Glomerular visceral epithelial cell (primary cell): ENCODE measurements at regions not wholly inside any gene's neighbourhood (a gene's known extent, or its start where the extent isn't known, plus 50 kb on each side); places are given as distances from the start of the nearest gene placed in this dataset.

ENCODE experiments used
- DNase-seq: peaks from one replicate; pipeline ENCODE4 v3.0.0-alpha.2; 2016; ENCODE audit errors: extremely low spot score

DNA sequence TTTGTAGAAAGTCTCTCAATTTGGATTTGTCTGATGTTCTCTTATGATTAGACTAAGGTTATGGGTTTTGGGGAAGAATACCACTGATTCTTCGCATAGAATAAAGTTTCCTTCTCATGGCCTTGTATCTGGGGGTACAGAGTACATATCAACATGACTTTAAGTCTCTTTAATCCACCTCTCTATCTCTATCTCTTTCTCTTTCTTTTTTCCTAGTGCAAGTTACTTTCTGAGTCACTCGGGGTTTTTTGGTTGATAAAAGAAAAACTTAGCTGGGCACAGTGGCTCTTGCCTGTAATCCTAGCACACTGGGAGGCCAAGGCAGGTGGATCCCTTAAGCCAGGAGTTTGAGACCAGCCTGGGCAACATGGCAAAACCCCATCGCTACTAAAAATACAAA is 100.1 kb upstream of the MAP4K3 start:
- no peak for DNase-seq

- DNase-seq, result no peak
Measured at GRCh38 chr2:39538718-39539117, 101.6 kb upstream of the MAP4K3 start.

GRCh38 chr2:39540414-39540813 is 103.3 kb upstream of the MAP4K3 start:
- no peak for DNase-seq

GRCh38 chr2:39541011-39541930 is 104.2 kb upstream of the MAP4K3 start:
- no peak for DNase-seq

GRCh38 chr2:39542523-39542922 is 105.4 kb upstream of the MAP4K3 start:
- DNase-seq, result no peak

- no peak for DNase-seq
Measured at GRCh38 chr2:39545957-39546356, 108.9 kb upstream of the MAP4K3 start.

- no peak for DNase-seq
Measured at GRCh38 chr2:39546409-39546808, 109.3 kb upstream of the MAP4K3 start.

DNA sequence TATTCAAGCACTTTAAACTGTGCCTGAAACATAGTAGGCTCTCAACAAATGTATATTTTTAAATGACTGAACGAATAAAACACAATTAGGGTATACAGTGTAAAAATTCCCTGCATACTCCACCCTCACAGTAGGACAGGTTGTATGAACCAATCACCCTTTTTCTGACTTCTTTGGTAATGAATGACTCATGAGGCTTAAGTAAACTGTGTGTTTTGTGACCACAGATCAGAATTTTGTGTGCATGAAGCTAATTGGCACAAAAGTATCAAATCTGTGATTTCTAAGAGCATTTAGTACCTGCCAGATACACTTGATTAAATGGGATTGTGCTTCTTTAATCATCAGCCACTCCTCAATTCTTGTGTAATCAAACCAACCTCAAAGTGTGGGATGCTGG is 109.9 kb upstream of the MAP4K3 start:
- no peak for DNase-seq

DNA sequence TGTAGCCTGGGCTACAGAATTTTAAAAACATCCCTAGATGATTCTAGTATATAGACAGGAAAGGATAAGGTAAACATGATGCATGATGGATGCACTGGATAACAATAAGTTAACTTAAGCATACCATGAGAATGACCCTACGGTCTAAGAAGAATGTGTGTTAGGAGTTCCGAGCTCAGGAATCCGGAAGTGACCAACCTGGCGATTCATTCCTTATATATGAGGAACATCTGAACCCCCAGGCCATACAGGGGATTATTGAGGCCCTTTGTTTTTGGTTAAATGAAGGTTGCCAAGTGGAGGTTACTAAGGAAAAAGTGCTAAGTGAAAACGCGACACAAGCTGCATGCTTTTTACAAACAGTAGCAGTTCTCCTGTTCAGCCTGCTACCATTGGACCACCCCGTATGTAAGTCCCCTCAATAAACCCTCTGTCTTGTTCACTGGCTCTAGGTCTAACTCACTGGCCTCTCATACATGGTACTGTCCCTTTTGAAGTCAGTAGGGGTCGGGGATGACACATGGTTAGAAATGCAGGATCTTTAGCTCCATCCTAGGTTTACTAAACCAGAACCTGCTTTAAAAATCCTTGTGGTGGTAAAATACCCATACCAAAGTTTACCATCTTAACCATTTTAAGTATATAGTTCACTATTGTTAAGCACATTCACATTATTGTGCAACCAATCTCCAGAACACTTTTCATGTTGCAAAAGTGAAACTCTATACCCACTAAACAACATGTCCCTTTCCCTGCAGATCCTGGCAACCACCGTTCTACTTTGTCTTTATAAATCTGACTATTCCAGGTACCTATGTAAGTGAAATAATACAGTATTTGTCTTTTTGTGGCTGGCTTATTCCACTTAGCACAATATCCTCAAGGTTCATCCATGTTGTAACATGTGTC is 111.0 kb upstream of the MAP4K3 start:
- DNase-seq, result no peak

- no peak for DNase-seq
Measured at GRCh38 chr2:39549000-39549399, 111.9 kb upstream of the MAP4K3 start.

DNA sequence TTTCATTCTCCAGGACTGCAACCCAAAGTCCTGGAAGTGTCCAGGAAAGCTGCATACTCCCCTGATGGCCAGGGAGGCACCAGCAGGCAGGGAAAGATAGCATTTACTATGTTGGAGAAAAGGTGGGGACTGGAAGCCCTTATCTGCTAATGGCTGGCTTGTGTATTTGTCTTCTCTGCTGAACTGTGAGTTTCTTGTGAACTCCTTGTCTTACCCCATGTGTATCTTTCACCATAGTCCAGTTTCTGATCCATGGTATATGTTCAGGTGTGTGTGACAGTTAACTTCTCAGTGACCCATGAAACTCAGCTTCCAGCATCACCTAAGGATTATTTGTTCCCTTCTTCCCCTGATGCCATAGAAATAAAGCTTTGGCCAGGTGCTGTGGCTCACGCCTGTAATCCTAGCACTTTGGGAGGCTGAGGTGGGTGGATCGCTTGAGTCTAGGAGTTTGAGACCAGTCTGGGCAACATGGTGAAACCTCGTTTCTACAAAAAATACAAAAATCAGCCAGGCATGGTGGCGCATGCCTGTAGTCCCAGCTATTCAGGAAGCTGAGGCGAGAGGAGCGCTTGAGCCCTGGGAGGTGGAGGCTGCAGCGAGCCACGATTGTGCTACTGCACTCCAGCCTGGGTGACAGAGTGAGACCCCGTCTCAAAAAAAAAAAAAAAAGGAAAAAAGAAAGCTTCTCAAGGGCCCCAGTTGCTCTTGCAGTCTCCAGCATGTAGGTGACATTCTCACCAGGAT is 112.8 kb upstream of the MAP4K3 start:
- no peak for DNase-seq

- no peak for DNase-seq
Measured at GRCh38 chr2:39550701-39551285, 113.7 kb upstream of the MAP4K3 start.

- DNase-seq, result no peak
Measured at GRCh38 chr2:39558906-39559305, 106.8 kb upstream of the TMEM178A start.

DNA sequence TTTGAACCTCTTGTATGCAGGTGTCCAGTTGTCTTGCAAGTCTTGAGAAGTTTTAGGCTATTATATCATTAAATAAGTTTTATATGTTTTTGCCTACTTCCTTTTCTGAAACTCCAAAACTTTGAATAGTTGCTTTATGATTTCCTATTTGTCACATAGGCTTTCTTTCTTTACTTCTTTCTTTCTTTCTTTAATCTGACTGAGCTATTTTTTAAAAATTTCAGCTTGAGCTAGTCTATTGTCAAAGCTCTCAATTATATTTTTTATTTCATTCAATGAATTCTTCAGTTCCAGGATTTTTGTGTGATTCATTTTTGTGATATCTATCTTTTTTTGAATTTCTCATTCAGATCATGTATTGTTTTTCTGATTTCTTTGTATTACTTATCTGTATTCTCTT is 102.1 kb upstream of the TMEM178A start:
- no peak for DNase-seq

DNA sequence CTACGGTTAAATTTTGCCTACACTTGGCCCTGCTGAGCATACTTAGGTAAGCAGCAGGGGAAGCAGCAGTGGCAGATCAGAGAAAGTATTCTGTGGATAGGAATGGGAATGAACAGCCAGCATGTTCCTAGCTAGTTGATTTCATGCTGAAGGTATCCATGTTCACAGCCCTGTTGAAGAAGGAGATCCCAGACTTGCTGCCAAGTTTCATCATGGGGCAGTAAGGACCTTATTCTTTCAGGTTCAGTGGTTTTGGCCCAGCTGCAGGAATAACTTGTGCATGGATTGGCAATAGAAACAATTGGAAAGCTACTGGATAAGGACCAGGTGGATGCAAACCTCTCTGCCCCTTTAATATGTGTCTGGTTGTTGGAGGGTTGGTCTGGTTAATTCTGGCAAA is 98.2 kb upstream of the TMEM178A start:
- DNase-seq, result peak; percentile 33

GRCh38 chr2:39568116-39568515 is 97.6 kb upstream of the TMEM178A start:
- no peak for DNase-seq

DNA sequence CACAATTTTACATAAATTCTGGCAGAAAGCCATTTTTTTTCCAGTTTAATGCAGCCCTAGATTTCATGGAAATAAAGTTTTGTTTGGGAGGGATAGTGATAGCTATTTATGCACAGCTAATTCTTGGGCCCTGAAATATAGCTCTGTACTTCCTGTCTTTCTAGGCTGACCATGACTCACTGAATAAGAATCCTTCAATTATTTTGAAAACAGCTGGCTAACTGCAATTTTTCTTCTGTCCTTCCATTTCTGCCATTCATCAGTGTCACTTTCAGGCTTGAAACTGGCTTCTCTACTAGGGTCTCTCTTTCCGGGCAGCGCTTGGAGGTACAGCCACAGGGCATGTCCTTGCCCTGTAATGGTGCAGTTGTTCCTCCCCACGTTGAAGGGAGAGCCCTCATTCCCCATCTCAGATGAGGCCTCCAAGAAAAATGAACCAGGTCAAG is 97.1 kb upstream of the TMEM178A start:
- DNase-seq, result peak; percentile 56

DNA sequence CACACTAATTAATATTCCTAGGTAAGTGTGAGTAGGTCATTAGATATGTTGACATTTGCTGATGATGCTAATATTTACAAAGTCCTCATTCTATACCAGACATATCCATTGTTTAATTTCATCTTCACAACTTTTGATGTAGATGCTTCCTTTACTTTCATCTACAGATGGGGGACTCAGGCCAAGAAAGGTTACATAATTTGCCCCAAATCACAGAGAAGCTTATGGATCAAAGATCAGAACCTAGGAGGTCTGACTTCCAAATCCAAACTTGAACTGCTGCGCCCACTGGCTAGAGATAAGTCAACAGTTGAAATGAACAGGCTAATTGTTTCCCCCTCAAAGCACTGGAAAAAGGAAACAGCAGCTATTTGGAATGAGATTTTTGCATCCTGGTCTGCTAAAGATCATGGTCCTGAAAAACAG is 95.6 kb upstream of the TMEM178A start:
- no peak for DNase-seq

- DNase-seq, result no peak
Measured at GRCh38 chr2:39570614-39571013, 95.1 kb upstream of the TMEM178A start.

GRCh38 chr2:39571111-39571731 is 94.5 kb upstream of the TMEM178A start:
- DNase-seq, result no peak

DNA sequence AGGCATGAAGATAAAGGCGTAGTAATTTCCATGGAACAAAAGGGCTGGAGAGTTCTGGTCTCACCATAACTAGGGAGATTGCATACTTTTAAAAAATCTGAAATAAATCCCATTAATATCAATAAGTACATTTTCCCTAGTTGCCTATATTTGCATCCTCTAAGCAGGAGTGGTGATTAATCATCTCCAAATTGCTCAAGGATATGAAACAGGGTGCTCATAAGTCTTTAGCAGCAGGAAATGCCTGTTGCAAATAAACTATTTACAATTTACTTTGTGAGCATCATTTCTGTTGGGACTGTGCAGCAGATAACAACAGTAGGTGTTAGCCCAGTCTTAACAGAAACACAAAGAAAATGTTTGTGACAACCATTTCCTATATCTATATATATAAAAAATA is 92.4 kb upstream of the TMEM178A start:
- DNase-seq, result no peak
